HUDEP-2 (cell line): ENCODE measurements at regions not wholly inside any gene's neighbourhood (a gene's known extent, or its start where the extent isn't known, plus 50 kb on each side); places are given as distances from the start of the nearest gene placed in this dataset.

Source experiments
- DNase-seq, 76 experiments: peaks; one replicate each; lab custom pipeline; 2025; ENCODE audit not compliant: unreplicated experiment in 76 of 76; lab: John Stamatoyannopoulos, UW

GRCh38 chr7:131268906-131269305 lies 58.8 kb upstream of the MKLN1 start:
- DNase-seq, result no peak

- DNase-seq, result no peak
These were observed 55.6 kb upstream of the MKLN1 start for GRCh38 chr7:131272086-131272485.

DNA sequence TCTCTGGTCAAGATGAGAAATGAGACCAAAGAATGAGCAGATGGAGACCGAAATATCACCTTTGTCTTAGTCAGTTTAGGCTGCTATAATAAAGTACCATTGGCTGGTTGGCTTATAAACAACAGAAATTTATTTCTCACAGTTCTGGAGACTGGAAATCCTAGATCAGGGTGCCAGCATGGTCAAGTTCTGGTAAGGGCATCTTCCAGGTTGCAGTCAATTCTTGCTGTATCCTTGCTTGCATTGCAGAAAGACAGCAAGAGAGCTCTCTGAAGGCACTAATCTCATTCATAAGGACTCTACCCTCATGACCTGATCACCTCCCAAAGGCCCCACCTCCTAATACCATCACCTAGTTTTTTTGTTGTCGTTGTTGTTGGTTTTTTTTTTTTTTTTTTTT lies 52.7 kb upstream of the MKLN1 start:
- DNase-seq, result no peak

DNA sequence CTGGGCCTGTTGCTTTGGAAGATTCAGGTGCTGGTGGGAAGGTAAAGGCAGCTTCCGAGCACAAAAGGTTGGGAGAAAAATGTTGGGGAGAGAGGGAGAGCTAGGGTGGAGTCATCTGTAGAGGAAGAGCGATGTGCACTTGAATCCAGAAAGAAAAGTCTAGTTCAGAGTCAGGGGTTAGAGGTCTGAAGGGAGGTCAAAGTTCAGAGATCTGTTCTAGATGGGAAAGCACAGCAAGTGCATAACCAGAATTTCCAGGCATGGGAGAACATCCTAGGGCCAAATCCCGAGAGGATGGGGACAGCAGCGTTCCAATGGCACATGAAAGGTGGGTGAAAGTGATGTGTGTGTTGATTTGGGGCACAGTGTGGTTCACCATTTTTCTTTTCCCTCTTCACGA lies 51.5 kb upstream of the MKLN1 start:
- no peak for DNase-seq

- DNase-seq, result no peak
These were observed 50.9 kb upstream of the MKLN1 start for GRCh38 chr7:131276748-131277147.
